ENCODE measurements at regions not wholly inside any gene's neighbourhood (a gene's known extent, or its start where the extent isn't known, plus 50 kb on each side); places are given as distances from the start of the nearest gene placed in this dataset.
A peak's percentile ranks its signal among the peaks of the same experiment; 100 is the strongest.

DNA sequence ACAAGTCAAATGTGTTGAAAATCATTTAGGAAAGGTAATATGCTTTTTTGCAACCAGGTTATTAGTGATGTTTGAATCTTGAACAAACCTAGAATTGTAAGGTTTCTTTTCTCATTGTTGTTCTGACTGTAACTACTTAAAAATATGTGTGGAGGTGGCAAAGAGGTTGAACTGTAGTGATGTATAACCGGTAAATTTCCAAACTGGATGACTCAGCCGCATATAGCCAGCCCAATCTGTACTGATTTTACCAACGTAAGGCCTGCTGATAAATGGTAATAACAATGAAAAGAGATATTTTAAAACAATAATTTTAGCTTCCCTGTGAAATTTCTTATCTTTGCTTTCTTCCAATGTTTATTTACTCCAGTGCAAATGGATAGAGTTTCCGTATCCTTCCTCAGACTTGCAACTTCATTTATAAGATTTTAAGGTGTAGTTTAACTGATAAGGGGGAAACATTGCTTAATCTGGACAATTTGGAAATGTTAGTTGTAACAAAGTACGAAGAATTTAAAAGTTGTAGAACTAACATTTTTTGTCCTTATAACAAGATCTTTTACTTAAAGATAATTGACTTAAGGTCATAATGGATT, 1170.4 kb upstream of the ZEB2 start:
- TF ChIP-seq, protein P1, sequence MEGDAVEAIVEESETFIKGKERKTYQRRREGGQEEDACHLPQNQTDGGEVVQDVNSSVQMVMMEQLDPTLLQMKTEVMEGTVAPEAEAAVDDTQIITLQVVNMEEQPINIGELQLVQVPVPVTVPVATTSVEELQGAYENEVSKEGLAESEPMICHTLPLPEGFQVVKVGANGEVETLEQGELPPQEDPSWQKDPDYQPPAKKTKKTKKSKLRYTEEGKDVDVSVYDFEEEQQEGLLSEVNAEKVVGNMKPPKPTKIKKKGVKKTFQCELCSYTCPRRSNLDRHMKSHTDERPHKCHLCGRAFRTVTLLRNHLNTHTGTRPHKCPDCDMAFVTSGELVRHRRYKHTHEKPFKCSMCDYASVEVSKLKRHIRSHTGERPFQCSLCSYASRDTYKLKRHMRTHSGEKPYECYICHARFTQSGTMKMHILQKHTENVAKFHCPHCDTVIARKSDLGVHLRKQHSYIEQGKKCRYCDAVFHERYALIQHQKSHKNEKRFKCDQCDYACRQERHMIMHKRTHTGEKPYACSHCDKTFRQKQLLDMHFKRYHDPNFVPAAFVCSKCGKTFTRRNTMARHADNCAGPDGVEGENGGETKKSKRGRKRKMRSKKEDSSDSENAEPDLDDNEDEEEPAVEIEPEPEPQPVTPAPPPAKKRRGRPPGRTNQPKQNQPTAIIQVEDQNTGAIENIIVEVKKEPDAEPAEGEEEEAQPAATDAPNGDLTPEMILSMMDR (IDR thresholded peaks at IDR 0.05): no peak
- no peak overlapping the region for H3K4me3 ChIP-seq
- H3K27me3 ChIP-seq: no peaks in the 10 kb centered on the region
- DNase-seq: no peak
- no peaks in the 10 kb centered on the region for H3K36me3 ChIP-seq
- peaks cover 0 to 19% of the 10 kb centered on the region in 2 donors for H3K4me1 ChIP-seq
- no peak for ATAC-seq
- H3K9me3 ChIP-seq: no peaks in the 10 kb centered on the region
- no peak overlapping the region for H3K27ac ChIP-seq
- intact Hi-C loops (cut with DNase I): no loop called here

DNA sequence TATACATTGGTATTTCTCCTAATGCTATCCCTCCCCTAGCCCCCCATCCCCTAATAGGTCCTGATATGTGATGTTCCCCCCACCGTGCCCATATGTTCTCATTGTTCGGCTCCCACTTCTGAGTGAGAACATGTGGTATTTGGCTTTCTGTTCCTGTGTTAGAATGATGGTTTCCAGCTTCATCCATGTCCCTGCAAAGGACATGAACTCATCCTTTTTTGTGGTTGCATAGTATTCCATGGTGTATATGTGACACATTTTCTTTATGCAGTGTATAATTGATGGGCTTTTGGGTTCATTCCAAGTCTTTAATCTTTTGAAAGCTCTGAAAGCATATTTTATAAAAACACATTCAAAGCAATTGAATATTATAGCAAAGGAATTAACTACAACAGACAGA, 1169.4 kb upstream of the ZEB2 start:
- DNase-seq (no peak), ATAC-seq (no peak)
- TF ChIP-seq, protein P1 (IDR thresholded peaks at IDR 0.05): no peak
- H3K4me3 ChIP-seq: no peak overlapping the region
- H3K27me3 ChIP-seq: no peaks in the 10 kb centered on the region
- intact Hi-C loops (cut with DNase I): no loop called here
- H3K27ac ChIP-seq: no peak overlapping the region
- H3K4me1 ChIP-seq: peaks cover 0 to 19% of the 10 kb centered on the region in 2 donors
- H3K9me3 ChIP-seq: no peaks in the 10 kb centered on the region
- no peaks in the 10 kb centered on the region for H3K36me3 ChIP-seq

DNA sequence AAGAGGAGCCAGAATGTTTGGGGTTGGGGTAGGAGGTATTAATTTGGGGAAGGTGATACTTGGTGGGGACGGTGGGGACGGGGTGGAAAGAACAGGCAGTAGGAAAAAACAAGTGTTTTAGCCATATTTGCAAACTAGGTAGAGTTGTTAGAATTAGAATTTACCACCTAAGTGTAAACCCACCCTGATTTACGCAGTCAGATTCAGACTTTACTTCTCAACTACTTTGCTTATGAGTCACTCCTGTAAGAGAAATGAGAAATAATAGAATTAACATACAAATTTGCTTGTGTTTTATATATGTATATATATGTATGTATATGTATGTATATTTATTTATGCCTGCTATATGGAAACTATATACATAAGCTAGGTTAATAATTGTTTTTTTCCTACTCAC, 1168.2 kb upstream of the ZEB2 start:
- Histone ChIP-seq H3K4me1 (peaks cover 0 to 17% of the 10 kb centered on the region in 2 donors), H3K27me3 (no peaks in the 10 kb centered on the region), H3K36me3 (no peaks in the 10 kb centered on the region), H3K27ac (peak overlapping the region in 1 of 2 donors; percentile 35), H3K9me3 (no peaks in the 10 kb centered on the region), H3K4me3 (no peak overlapping the region)
- intact Hi-C loops (cut with DNase I): no loop called here
- no peak for ATAC-seq
- TF ChIP-seq, protein P1 (IDR thresholded peaks at IDR 0.05): no peak
- DNase-seq: no peak

DNA sequence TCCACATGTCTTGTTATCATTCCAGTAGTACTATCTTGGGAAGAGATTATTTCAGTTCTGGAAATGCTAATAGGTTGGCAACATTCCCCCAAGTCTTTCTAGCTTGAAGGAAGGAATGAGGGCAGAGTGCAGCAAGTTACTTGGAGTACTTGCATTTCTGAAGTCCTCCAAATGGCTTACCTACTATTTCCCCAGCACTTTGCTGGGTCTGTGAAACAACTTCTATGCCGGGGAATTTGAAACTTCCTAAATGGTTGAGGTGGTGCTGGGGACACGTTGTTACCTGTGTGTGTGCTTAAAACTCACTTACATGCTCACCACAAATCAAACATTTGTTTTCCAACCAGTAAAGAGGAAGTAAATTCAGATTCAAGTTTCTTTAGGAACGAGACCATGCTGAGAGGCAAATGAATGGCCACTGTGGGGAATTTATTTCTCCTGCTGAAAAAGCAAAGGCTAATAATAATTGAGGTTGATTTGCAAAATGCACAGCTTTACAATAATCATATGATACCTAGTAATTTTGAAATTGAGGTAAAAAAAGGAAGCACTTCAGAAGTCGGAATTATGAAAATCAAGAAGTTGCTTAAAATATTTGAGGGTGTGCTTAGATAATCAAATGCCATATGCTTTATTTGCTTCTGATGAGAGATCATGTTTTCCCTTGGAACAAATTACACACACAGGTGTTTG, 1167.7 kb upstream of the ZEB2 start:
- no peaks in the 10 kb centered on the region for H3K9me3 ChIP-seq
- peak overlapping the region in 1 of 2 donors; percentile 35 for H3K27ac ChIP-seq
- TF ChIP-seq, protein P1 (IDR thresholded peaks at IDR 0.05): no peak
- DNase-seq (peak in 1 of 4 donors; percentile 33), ATAC-seq (peak; percentile 90)
- intact Hi-C loops (cut with DNase I): no loop called here
- H3K36me3 ChIP-seq: no peaks in the 10 kb centered on the region
- no peak overlapping the region for H3K4me3 ChIP-seq
- no peaks in the 10 kb centered on the region for H3K27me3 ChIP-seq
- peaks cover 0 to 12% of the 10 kb centered on the region in 2 donors for H3K4me1 ChIP-seq

DNA sequence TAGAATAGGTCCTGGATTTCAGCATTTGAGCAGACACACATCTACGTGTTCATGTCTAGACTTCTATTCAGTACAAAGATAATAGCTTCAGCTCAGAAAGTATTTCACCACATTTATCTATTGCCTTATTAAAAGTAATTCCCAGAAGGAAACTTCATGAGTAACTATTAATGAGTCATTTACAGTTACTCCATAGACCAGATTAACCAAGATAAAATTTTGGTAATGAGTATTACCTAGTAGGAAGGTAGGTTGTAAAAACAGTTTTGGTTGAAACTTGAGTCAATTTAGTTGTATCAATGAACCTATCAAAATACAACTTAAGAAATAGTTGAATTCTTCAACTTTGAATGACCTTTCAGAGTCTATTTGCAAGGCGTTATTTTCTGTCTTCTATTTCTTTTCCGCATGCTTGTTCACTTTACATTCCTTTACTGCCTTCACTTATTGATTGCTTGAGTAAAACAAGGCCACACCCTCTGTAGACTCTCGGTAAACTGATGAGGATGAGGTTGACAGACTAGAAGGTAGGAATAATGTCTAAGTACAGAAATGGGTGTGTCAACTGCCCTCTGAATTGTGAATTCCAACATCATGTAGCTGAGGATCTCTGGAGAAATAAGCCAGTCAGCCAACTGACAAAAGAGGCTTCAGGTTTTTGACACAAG, 1165.6 kb upstream of the ZEB2 start:
- Histone ChIP-seq H3K9me3 (no peaks in the 10 kb centered on the region), H3K27ac (no peak overlapping the region), H3K27me3 (no peaks in the 10 kb centered on the region), H3K4me1 (peaks cover 0 to 12% of the 10 kb centered on the region in 2 donors), H3K36me3 (no peaks in the 10 kb centered on the region), H3K4me3 (no peak overlapping the region)
- ATAC-seq: no peak
- TF ChIP-seq, protein P1 (IDR thresholded peaks at IDR 0.05): no peak
- intact Hi-C loops (cut with DNase I): no loop called here
- no peak for DNase-seq

Measured in left lung (tissue), 4 donors.